OCI-LY3 (cell line): ENCODE measurements at regions not wholly inside any gene's neighbourhood (a gene's known extent, or its start where the extent isn't known, plus 50 kb on each side); places are given as distances from the start of the nearest gene placed in this dataset.

Experiments used
- H2AFZ ChIP-seq: fragments of 200-600, 300-600 bp; shearing (Covaris generic); 2 replicates; pipeline ENCODE4 v1.6.0; 2014; ENCODE audit warnings: antibody characterized with exemption, low read depth, low read length
- H3K27ac ChIP-seq: fragments of 200-600, 300-600 bp; sonication (generic); 2 replicates; pipeline ENCODE4 v1.5.1; 2014; ENCODE audit warnings: mild to moderate bottlenecking, low read length, moderate library complexity, mixed read lengths
- H3K27me3 ChIP-seq: fragments of 200-600, 300-600 bp; sonication (generic); 2 replicates; pipeline ENCODE4 v1.6.1; 2014; ENCODE audit warnings: low read depth, low read length, mixed read lengths
- H3K36me3 ChIP-seq: fragments of 200-600, 300-600 bp; sonication (generic); replicated peaks from 2 replicates; pipeline ENCODE3; 2014; ENCODE audit warnings: low read depth, low read length, mixed read lengths
- H3K4me1 ChIP-seq: fragments of 300-600, 200-600 bp; sonication (generic); 2 replicates; pipeline ENCODE4 v1.6.1; 2014; ENCODE audit warnings: low read length, mixed read lengths
- H3K4me2 ChIP-seq: fragments of 200-600, 300-600 bp; sonication (generic); 2 replicates; pipeline ENCODE4 v1.6.1; 2014; ENCODE audit warnings: low read length, mixed read lengths
- H3K4me3 ChIP-seq: fragments of 300-600, 200-600 bp; sonication (generic); 2 replicates; pipeline ENCODE4 v1.5.1; 2014; ENCODE audit warnings: antibody characterized with exemption, mild to moderate bottlenecking, low read length, moderate library complexity
- H3K79me2 ChIP-seq: fragments of 300-600, 200-600 bp; shearing (Covaris generic); 2 replicates; pipeline ENCODE4 v1.6.1; 2014; ENCODE audit warnings: mild to moderate bottlenecking, low read length, mixed read lengths
- H3K9ac ChIP-seq: fragments of 300-600, 200-600 bp; shearing (Covaris generic); 2 replicates; pipeline ENCODE4 v1.6.0; 2014; ENCODE audit warnings: mild to moderate bottlenecking, low read length, moderate library complexity
- H3K9me3 ChIP-seq: fragments of 200-600, 300-600 bp; shearing (Covaris generic); 2 replicates; pipeline ENCODE4 v1.6.1; 2014; ENCODE audit warnings: low read length, mixed read lengths; ENCODE audit not compliant: insufficient read depth
- H4K20me1 ChIP-seq: fragments of 200-600, 300-600 bp; sonication (generic); 2 replicates; pipeline ENCODE4 v1.6.1; 2016; ENCODE audit warnings: low read length, mixed read lengths; ENCODE audit not compliant: insufficient read depth
- CTCF ChIP-seq: fragments of 200-600, 300-600 bp; sonication (generic); IDR thresholded peaks from 2 replicates; pipeline ENCODE4 v1.5.1; 2014; ENCODE audit warnings: antibody characterized with exemption, low read length, low read depth
- EZH2phosphoT487 ChIP-seq: fragments of 200-600 bp; shearing (Covaris generic); IDR thresholded peaks from 2 replicates; pipeline ENCODE4 v1.6.1; 2018; ENCODE audit warnings: antibody characterized with exemption, mixed run types, low read depth

GRCh38 chr4:27728892-27729291 lies 868.3 kb downstream of the STIM2 start:
- no peak overlapping the region for H3K4me2 ChIP-seq
- H3K4me1 ChIP-seq = no peaks in the 10 kb centered on the region
- no peak overlapping the region for H3K27ac ChIP-seq
- no peaks in the 10 kb centered on the region for H3K79me2 ChIP-seq
- no peak overlapping the region for H3K4me3 ChIP-seq
- H3K9me3 ChIP-seq = no peaks in the 10 kb centered on the region
- TF ChIP-seq EZH2phosphoT487 (no peak), CTCF (no peak)
- no peaks in the 10 kb centered on the region for H3K27me3 ChIP-seq
- no peak overlapping the region for H3K9ac ChIP-seq
- H4K20me1 ChIP-seq = no peaks in the 10 kb centered on the region
- H2AFZ ChIP-seq = no peak overlapping the region
- no peaks in the 10 kb centered on the region for H3K36me3 ChIP-seq

GRCh38 chr4:27742816-27743215 lies 882.2 kb downstream of the STIM2 start:
- no peak overlapping the region for H3K4me3 ChIP-seq
- TF ChIP-seq EZH2phosphoT487 (no peak), CTCF (no peak)
- H2AFZ ChIP-seq = no peak overlapping the region
- H3K4me1 ChIP-seq = no peaks in the 10 kb centered on the region
- no peaks in the 10 kb centered on the region for H3K79me2 ChIP-seq
- no peak overlapping the region for H3K9ac ChIP-seq
- no peaks in the 10 kb centered on the region for H3K27me3 ChIP-seq
- no peaks in the 10 kb centered on the region for H3K9me3 ChIP-seq
- H3K27ac ChIP-seq = no peak overlapping the region
- no peaks in the 10 kb centered on the region for H4K20me1 ChIP-seq
- no peak overlapping the region for H3K4me2 ChIP-seq
- H3K36me3 ChIP-seq = no peaks in the 10 kb centered on the region

- H3K4me1 ChIP-seq = peaks cover 16% of the 10 kb centered on the region
- TF ChIP-seq EZH2phosphoT487 = no peak
- TF ChIP-seq CTCF = no peak
- H3K27me3 ChIP-seq = no peaks in the 10 kb centered on the region
Measured at GRCh38 chr4:27759611-27760575, 899.3 kb downstream of the STIM2 start.

GRCh38 chr4:27763830-27764525 lies 903.3 kb downstream of the STIM2 start:
- Histone ChIP-seq H3K27me3 (no peaks in the 10 kb centered on the region), H3K4me3 (peak overlapping the region; percentile 55), H3K36me3 (no peaks in the 10 kb centered on the region), H3K79me2 (no peaks in the 10 kb centered on the region), H3K4me2 (peak overlapping the region; percentile 62), H3K27ac (no peak overlapping the region), H3K9ac (no peak overlapping the region), H3K4me1 (peaks cover 18% of the 10 kb centered on the region), H3K9me3 (no peaks in the 10 kb centered on the region), H2AFZ (peak overlapping the region; percentile 35; the same call in 1 of the 2 replicates), H4K20me1 (no peaks in the 10 kb centered on the region)
- TF ChIP-seq EZH2phosphoT487 (no peak), CTCF (no peak)

More at GRCh38 chr4:27759611-27760575, 899.3 kb downstream of the STIM2 start:
- Histone ChIP-seq H4K20me1 (no peaks in the 10 kb centered on the region), H3K79me2 (no peaks in the 10 kb centered on the region), H3K9me3 (no peaks in the 10 kb centered on the region), H3K36me3 (no peaks in the 10 kb centered on the region), H2AFZ (no peak overlapping the region), H3K27ac (no peak overlapping the region), H3K4me2 (no peak overlapping the region), H3K4me3 (no peak overlapping the region), H3K9ac (no peak overlapping the region)
